IMR-90 (cell line): ENCODE measurements at regions not wholly inside any gene's neighbourhood (a gene's known extent, or its start where the extent isn't known, plus 50 kb on each side); places are given as distances from the start of the nearest gene placed in this dataset.

Source experiments
- ATAC-seq: fragments of 200-7000 bp; cut with Tn5 transposase; 2 replicates; pipeline ENCODE4 v1.9.1; 2020; ENCODE audit warnings: low read depth, mild to moderate bottlenecking, moderate library complexity
- BruUV-seq: library from RNA; stranded (reverse); fragments of 400-500 nt; replicated peaks from 2 replicates; lab custom pipeline; 2021; lab: Mats Ljungman, UMichigan
- CTCF ChIA-PET: fragments of 300-600 bp; formaldehyde crosslinking; extraction: SDS; loops from one replicate; lab custom pipeline; 2021; ENCODE audit warnings: antibody characterized with exemption; lab: Yijun Ruan, JAX
- POLR2A ChIA-PET: fragments of 300-600 bp; sonication (Branson Sonifier 250); formaldehyde crosslinking; loops from one replicate; lab custom pipeline; 2022; ENCODE audit warnings: antibody characterized with exemption; ENCODE audit not compliant: unreplicated experiment; lab: Charles Lee
- DNase-seq: peaks from one replicate; pipeline ENCODE4 v3.0.0; 2013
- H2AFZ ChIP-seq: replicated peaks from 2 replicates; pipeline ENCODE3; 2013; ENCODE audit warnings: low read length, mild to moderate bottlenecking; ENCODE audit not compliant: poor library complexity
- H2AK5ac ChIP-seq: 2 replicates; pipeline ENCODE4 v1.6.1; 2013; ENCODE audit warnings: low read depth, low read length, inconsistent platforms
- H2AK9ac ChIP-seq: replicated peaks from 2 replicates; pipeline ENCODE3; 2013; ENCODE audit warnings: mild to moderate bottlenecking, low read depth, low read length, moderate library complexity; ENCODE audit not compliant: poor library complexity
- H2BK120ac ChIP-seq: 2 replicates; pipeline ENCODE4 v1.6.1; 2013; ENCODE audit warnings: low read depth, low read length, inconsistent platforms
- H2BK15ac ChIP-seq: 3 replicates; pipeline ENCODE4 v1.6.1; 2013; ENCODE audit warnings: low read depth, low read length, inconsistent platforms
- H2BK20ac ChIP-seq: 2 replicates; pipeline ENCODE4 v1.6.1; 2013; ENCODE audit warnings: low read depth, mild to moderate bottlenecking, inconsistent platforms, low read length, moderate library complexity
- H2BK5ac ChIP-seq: 2 replicates; pipeline ENCODE4 v1.6.1; 2013; ENCODE audit warnings: mild to moderate bottlenecking, low read depth, low read length, inconsistent platforms; ENCODE audit not compliant: poor library complexity, severe bottlenecking
- H3K14ac ChIP-seq: replicated peaks from 2 replicates; pipeline ENCODE4 v1.6.1; 2013; ENCODE audit warnings: low read depth, low read length, inconsistent platforms
- H3K18ac ChIP-seq: 2 replicates; pipeline ENCODE4 v1.6.1; 2013; ENCODE audit warnings: low read depth, low read length, control low read depth
- H3K23ac ChIP-seq: 2 replicates; pipeline ENCODE4 v1.6.1; 2013; ENCODE audit warnings: low read depth, low read length, inconsistent platforms
- H3K27ac ChIP-seq: 2 replicates; pipeline ENCODE4 v1.5.1; 2013; ENCODE audit warnings: mild to moderate bottlenecking, control low read depth, low read length; ENCODE audit not compliant: insufficient read depth
- H3K27me3 ChIP-seq: 2 replicates; pipeline ENCODE4 v1.6.1; 2013; ENCODE audit warnings: low read length; ENCODE audit not compliant: control insufficient read depth, insufficient read depth
- H3K36me3 ChIP-seq: 2 replicates; pipeline ENCODE4 v1.6.1; 2013; ENCODE audit warnings: low read length, mixed read lengths; ENCODE audit not compliant: control insufficient read depth, insufficient read depth
- H3K4ac ChIP-seq: 2 replicates; pipeline ENCODE4 v1.6.1; 2013; ENCODE audit warnings: low read depth, low read length, inconsistent platforms
- H3K4me1 ChIP-seq: 2 replicates; pipeline ENCODE4 v1.6.1; 2013; ENCODE audit warnings: low read length, mixed read lengths; ENCODE audit not compliant: control insufficient read depth, insufficient read depth
- H3K4me2 ChIP-seq: 2 replicates; pipeline ENCODE4 v1.6.1; 2013; ENCODE audit warnings: low read depth, mild to moderate bottlenecking, control low read depth, low read length, moderate library complexity
- H3K4me3 ChIP-seq: 2 replicates; pipeline ENCODE4 v1.5.1; 2013; ENCODE audit warnings: low read depth, mild to moderate bottlenecking, control low read depth, low read length, moderate library complexity; ENCODE audit not compliant: insufficient read depth
- H3K56ac ChIP-seq: 2 replicates; pipeline ENCODE4 v1.6.1; 2013; ENCODE audit warnings: low read length, inconsistent platforms; ENCODE audit not compliant: insufficient read depth; ENCODE audit errors: extremely low read depth
- H3K79me1 ChIP-seq, 2 experiments: 2 replicates each; pipeline ENCODE4 v1.6.1; 2013; ENCODE audit warnings: low read length in 2 of 2, inconsistent platforms in 1 of 2, low read depth in 1 of 2
- H3K9ac ChIP-seq: 2 replicates; pipeline ENCODE4 v1.6.1; 2013; ENCODE audit warnings: low read depth, low read length, control low read depth
- H3K9me1 ChIP-seq: 2 replicates; pipeline ENCODE4 v1.6.1; 2013; ENCODE audit warnings: low read length, inconsistent platforms; ENCODE audit not compliant: insufficient read depth
- H3K9me3 ChIP-seq: 2 replicates; pipeline ENCODE4 v1.6.1; 2013; ENCODE audit warnings: low read length; ENCODE audit not compliant: control insufficient read depth, insufficient read depth
- H4K20me1 ChIP-seq: 2 replicates; pipeline ENCODE4 v1.6.1; 2013; ENCODE audit warnings: low read length, inconsistent platforms; ENCODE audit not compliant: insufficient read depth
- H4K5ac ChIP-seq: 2 replicates; pipeline ENCODE4 v1.6.1; 2013; ENCODE audit warnings: mild to moderate bottlenecking, low read depth, low read length, control low read depth
- H4K8ac ChIP-seq, 2 experiments: 2 replicates each; pipeline ENCODE4 v1.6.1; 2013; ENCODE audit warnings: low read depth in 2 of 2, low read length in 2 of 2, control low read depth in 1 of 2, inconsistent platforms in 1 of 2
- H4K91ac ChIP-seq: 2 replicates; pipeline ENCODE4 v1.6.1; 2013; ENCODE audit warnings: low read depth, low read length, inconsistent platforms; ENCODE audit not compliant: insufficient read depth
- BHLHE40 ChIP-seq: fragments of 150-350 bp; IDR thresholded peaks from 2 replicates; pipeline ENCODE4 v1.6.1; 2016; ENCODE audit warnings: mild to moderate bottlenecking, low read depth, low read length
- CEBPB ChIP-seq: IDR thresholded peaks from 2 replicates; pipeline ENCODE4 v1.6.1; 2012; ENCODE audit warnings: low read depth, low read length, improper control_type of control experiment
- CHD1 ChIP-seq: IDR thresholded peaks from 2 replicates; pipeline ENCODE4 v1.6.1; 2012; ENCODE audit warnings: low read depth, low read length, improper control_type of control experiment
- CTCF ChIP-seq: conservative IDR thresholded peaks from 2 replicates; pipeline ENCODE4 v1.5.1; 2012; ENCODE audit warnings: mild to moderate bottlenecking, low read depth, low read length, improper control_type of control experiment
- ELK1 ChIP-seq: fragments of 150-350 bp; IDR thresholded peaks from 2 replicates; pipeline ENCODE4 v1.6.1; 2016; ENCODE audit warnings: low read depth, mild to moderate bottlenecking, low read length, moderate library complexity, borderline replicate concordance
- FOS ChIP-seq: fragments of 150-350 bp; IDR thresholded peaks from 2 replicates; pipeline ENCODE4 v1.6.1; 2016; ENCODE audit warnings: low read depth, low read length
- MAFK ChIP-seq: IDR thresholded peaks from 2 replicates; pipeline ENCODE4 v1.6.1; 2012; ENCODE audit warnings: low read depth, low read length, improper control_type of control experiment
- MAZ ChIP-seq: IDR thresholded peaks from 2 replicates; pipeline ENCODE4 v1.6.1; 2012; ENCODE audit warnings: low read depth, mild to moderate bottlenecking, low read length, improper control_type of control experiment, moderate library complexity, borderline replicate concordance
- MXI1 ChIP-seq: IDR thresholded peaks from 2 replicates; pipeline ENCODE4 v1.6.1; 2012; ENCODE audit warnings: low read depth, mild to moderate bottlenecking, low read length, moderate library complexity, borderline replicate concordance
- NFE2L2 ChIP-seq: fragments of 150-350 bp; IDR thresholded peaks from 2 replicates; pipeline ENCODE4 v1.6.1; 2016; ENCODE audit warnings: low read depth, mild to moderate bottlenecking, low read length
- POLR2A ChIP-seq: IDR thresholded peaks from 2 replicates; pipeline ENCODE4 v1.6.1; 2012; ENCODE audit warnings: mild to moderate bottlenecking, low read depth, low read length
- RAD21 ChIP-seq: IDR thresholded peaks from 2 replicates; pipeline ENCODE4 v1.6.1; 2012; ENCODE audit warnings: low read length, improper control_type of control experiment
- RCOR1 ChIP-seq: IDR thresholded peaks from 2 replicates; pipeline ENCODE4 v1.6.1; 2012; ENCODE audit warnings: mild to moderate bottlenecking, low read length, improper control_type of control experiment; ENCODE audit not compliant: insufficient replicate concordance
- RFX5 ChIP-seq: IDR thresholded peaks from 2 replicates; pipeline ENCODE4 v1.8.0; 2012; ENCODE audit warnings: low read depth, mild to moderate bottlenecking, low read length, moderate library complexity
- SMC3 ChIP-seq: fragments of 150-350 bp; IDR thresholded peaks from 2 replicates; pipeline ENCODE4 v1.6.1; 2016; ENCODE audit warnings: low read depth, mild to moderate bottlenecking, antibody characterized with exemption, low read length, moderate library complexity
- WGBS, 2 experiments: methylation state at CpG; one replicate each; pipeline versions ENCODE4 v1.1.5 to v1.1.7; 2013; ENCODE audit warnings: missing lambda C conversion rate in 2 of 2; ENCODE audit not compliant: insufficient read length in 1 of 2; ENCODE audit errors: extremely low coverage in 2 of 2; 5-methylcytosine and 5-hydroxymethylcytosine counted together
- dilution Hi-C: fragments of 300-500 bp; cut with HindIII; formaldehyde crosslinking; loops from one replicate; pipeline ENCODE4 v1.14.3; 2018; ENCODE audit warnings: low sequenced_read_pairs; ENCODE audit not compliant: unreplicated experiment
- in situ Hi-C: fragments of 300-500 bp; cut with MboI; formaldehyde crosslinking; loops from 3 replicates; pipeline ENCODE4 v1.14.3; 2019; ENCODE audit warnings: low sequenced_read_pairs, inconsistent platforms, mixed read lengths
- intact Hi-C: fragments of 100-400 bp; cut with micrococcal nuclease; formaldehyde crosslinking; loops from 2 replicates; pipeline ENCODE4 v1.10.0; 2022
- TF ChIP-seq, protein P1 (sequence below): fragments of 150-350 bp; IDR thresholded peaks from 2 replicates; pipeline ENCODE4 v1.6.1; 2017; ENCODE audit warnings: mild to moderate bottlenecking, antibody characterized with exemption, low read length, low read depth

DNA sequence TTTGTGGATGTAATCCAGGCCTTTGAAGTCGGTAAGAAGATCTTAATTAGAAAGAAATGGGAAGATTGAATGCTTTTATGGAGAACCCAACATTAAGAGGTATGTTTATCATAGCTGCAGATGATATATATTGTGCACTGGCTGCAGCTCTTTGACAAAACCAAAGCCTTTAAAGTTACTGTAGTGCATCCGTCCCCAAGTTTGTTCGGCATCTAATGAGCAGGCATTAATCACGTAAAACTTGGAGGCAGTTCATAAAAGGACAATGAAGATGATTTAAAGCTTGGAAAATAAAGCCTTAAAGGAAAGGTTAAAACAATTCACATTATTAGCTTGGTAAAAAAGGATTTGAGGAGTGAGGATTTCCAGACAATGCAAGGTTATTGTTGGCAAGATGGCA, 150.8 kb upstream of the ARX start:
- Histone ChIP-seq H2BK15ac (no peak overlapping the region), H3K9me1 (no peaks in the 10 kb centered on the region), H2BK120ac (no peak overlapping the region), H3K4me1 (no peaks in the 10 kb centered on the region), H2AK9ac (no peak overlapping the region), H3K9me3 (no peaks in the 10 kb centered on the region), H4K91ac (no peak overlapping the region), H4K8ac (no peak overlapping the region), H2BK5ac (no peak overlapping the region), H3K4me3 (no peak overlapping the region), H3K27ac (no peak overlapping the region), H3K9ac (no peak overlapping the region), H2AFZ (no peak overlapping the region), H4K20me1 (no peaks in the 10 kb centered on the region), H4K5ac (no peak overlapping the region), H3K27me3 (no peaks in the 10 kb centered on the region; the same call in 1 of the 2 replicates), H2AK5ac (no peak overlapping the region), H3K79me1 (no peaks in the 10 kb centered on the region), H3K4me2 (no peak overlapping the region), H3K36me3 (no peaks in the 10 kb centered on the region), H3K56ac (no peak overlapping the region), H3K4ac (no peak overlapping the region), H3K18ac (no peak overlapping the region), H3K14ac (no peak overlapping the region), H3K23ac (no peak overlapping the region), H2BK20ac (no peak overlapping the region)
- in situ Hi-C loops (no loop called here), dilution Hi-C loops (no loop called here), intact Hi-C loops (no loop called here)
- no TSS peak for BruUV-seq
- 0% methylated on average over 1 of the region's 4 CpGs; no CpG with 5 or more reads in 1 of the 2 experiments for WGBS, 2 experiments
- ChIA-PET POLR2A (no interaction called here), CTCF (no interaction called here)
- ATAC-seq, result no peak
- no peak for TF ChIP-seq CHD1
- TF ChIP-seq SMC3, result no peak
- no peak for TF ChIP-seq BHLHE40
- no peak for TF ChIP-seq RAD21
- TF ChIP-seq CTCF, result no peak
- no peak for TF ChIP-seq MAZ
- TF ChIP-seq ELK1, result no peak
- no peak for TF ChIP-seq MXI1
- TF ChIP-seq RFX5, result no peak
- no peak for TF ChIP-seq FOS
- TF ChIP-seq NFE2L2, result no peak
- no peak for TF ChIP-seq MAFK
- TF ChIP-seq POLR2A, result no peak
- TF ChIP-seq, protein P1, sequence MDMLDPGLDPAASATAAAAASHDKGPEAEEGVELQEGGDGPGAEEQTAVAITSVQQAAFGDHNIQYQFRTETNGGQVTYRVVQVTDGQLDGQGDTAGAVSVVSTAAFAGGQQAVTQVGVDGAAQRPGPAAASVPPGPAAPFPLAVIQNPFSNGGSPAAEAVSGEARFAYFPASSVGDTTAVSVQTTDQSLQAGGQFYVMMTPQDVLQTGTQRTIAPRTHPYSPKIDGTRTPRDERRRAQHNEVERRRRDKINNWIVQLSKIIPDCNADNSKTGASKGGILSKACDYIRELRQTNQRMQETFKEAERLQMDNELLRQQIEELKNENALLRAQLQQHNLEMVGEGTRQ, result no peak
- no peak for TF ChIP-seq CEBPB
- no peak for TF ChIP-seq RCOR1
- DNase-seq, result no peak
